SK-N-SH treated with all-trans-retinoic acid at 6 μM for 48 hours (cell line): ENCODE measurements at regions not wholly inside any gene's neighbourhood (a gene's known extent, or its start where the extent isn't known, plus 50 kb on each side); places are given as distances from the start of the nearest gene placed in this dataset.

Experiments used
- ARNTL ChIP-seq: fragments of 450-650 bp; formaldehyde crosslinking; IDR thresholded peaks from 2 replicates; pipeline ENCODE4 v1.5.0; 2020; ENCODE audit warnings: low read depth, mild to moderate bottlenecking, moderate library complexity, borderline replicate concordance
- CREB5 ChIP-seq: fragments of 250-450 bp; sonication (Bioruptor Pico); IDR thresholded peaks from 2 replicates; pipeline ENCODE4 v1.5.1; 2020; ENCODE audit warnings: low read depth, mild to moderate bottlenecking, moderate library complexity
- TCF4 ChIP-seq: fragments of 250-450 bp; sonication (Bioruptor Pico); IDR thresholded peaks from 2 replicates; pipeline ENCODE4 v1.8.0; 2021; ENCODE audit warnings: mild to moderate bottlenecking, moderate library complexity, borderline replicate concordance
- ZC3H10 ChIP-seq: fragments of 250-450 bp; sonication (Bioruptor Pico); IDR thresholded peaks from 2 replicates; pipeline ENCODE4 v1.5.1; 2021; ENCODE audit warnings: mild to moderate bottlenecking, moderate library complexity
- ZFP3 ChIP-seq: fragments of 250-450 bp; sonication (Bioruptor Pico); IDR thresholded peaks from 2 replicates; pipeline ENCODE4 v1.5.0; 2020; ENCODE audit warnings: mild to moderate bottlenecking, moderate library complexity
- ZFP30 ChIP-seq: fragments of 450-650 bp; formaldehyde crosslinking; IDR thresholded peaks from 2 replicates; pipeline ENCODE4 v1.5.0; 2022; ENCODE audit warnings: mild to moderate bottlenecking, moderate library complexity

GRCh38 chr12:14238221-14238792 lies 127.2 kb upstream of the ATF7IP start:
- no peak for TF ChIP-seq ZC3H10 (CRISPR knock-in tag)
- no peak for TF ChIP-seq ZFP30 (CRISPR knock-in tag)
- TF ChIP-seq TCF4, result no peak
- TF ChIP-seq ARNTL (CRISPR knock-in tag), result no peak
- no peak for TF ChIP-seq ZFP3 (CRISPR knock-in tag)
- no peak for TF ChIP-seq CREB5 (CRISPR knock-in tag)
